ENCODE measurements at regions not wholly inside any gene's neighbourhood (a gene's known extent, or its start where the extent isn't known, plus 50 kb on each side); places are given as distances from the start of the nearest gene placed in this dataset.

- TF ChIP-seq CTCF (IDR thresholded peaks at IDR 0.05; ENCODE audit: low read depth, low read length) (no peak), EZH2phosphoT487 (IDR thresholded peaks at IDR 0.05; ENCODE audit: low read depth) (no peak)
Measured at GRCh38 chr15:31856581-31856980, 173.7 kb upstream of the CHRNA7 start.
